NCI-H82 (cell line): ENCODE measurements at regions not wholly inside any gene's neighbourhood (a gene's known extent, or its start where the extent isn't known, plus 50 kb on each side); places are given as distances from the start of the nearest gene placed in this dataset.
A peak's percentile ranks its signal among the peaks of the same experiment; 100 is the strongest.

ENCODE experiments used
- DNase-seq: peaks from one replicate; lab custom pipeline; 2025; lab: John Stamatoyannopoulos, UW

DNA sequence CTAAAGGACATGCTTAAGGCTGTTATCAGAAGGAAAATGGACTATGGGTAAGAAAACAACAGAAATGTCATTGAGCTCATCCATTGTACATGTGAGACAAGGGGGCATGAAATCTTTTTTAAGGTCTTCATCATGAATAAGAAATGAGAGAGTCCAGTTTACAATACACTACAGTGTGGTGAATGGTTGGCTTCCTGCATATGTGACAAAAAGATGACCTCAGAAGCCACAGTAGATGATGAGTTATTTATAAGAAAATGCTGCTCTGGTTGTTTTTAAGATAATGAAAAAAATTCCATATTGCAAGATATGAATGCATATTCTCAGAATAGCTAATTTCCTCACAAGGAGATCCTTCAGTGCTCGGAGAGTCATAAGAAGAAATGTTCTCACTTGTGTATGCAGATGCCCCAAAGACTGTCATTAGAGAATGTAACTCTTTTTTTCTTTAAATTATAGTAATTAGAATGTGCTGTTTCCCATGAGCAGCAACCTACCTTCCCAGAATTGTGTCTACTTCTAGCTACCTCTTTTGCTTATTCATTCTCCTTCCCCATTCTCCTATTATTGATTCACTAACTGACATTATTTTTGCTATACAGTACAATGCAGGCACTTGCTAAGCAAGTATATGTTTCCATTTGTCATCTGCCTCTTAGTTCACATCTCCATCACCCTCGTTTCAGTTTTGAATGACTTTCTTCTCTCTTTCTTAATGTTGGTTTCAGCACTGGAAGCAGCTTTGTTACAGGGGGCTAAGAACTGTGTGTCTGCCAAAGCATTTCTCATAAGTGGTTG, 152.0 kb upstream of the PEX5L start:
- DNase-seq: no peak

DNA sequence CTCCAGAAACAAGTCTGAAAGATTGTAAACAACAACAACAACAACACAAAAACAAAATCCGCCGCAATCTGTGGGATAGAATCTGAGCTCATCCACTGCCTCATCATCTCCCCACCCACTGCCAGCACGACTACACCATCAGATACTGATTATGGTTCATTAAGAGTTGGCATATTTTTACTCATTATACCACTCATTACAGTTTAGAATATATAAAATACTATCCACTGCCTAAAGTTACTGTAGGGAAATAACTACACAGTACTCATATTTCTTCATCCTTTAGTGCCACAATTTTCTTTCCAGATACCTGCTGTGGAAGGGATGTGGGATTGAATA, 152.5 kb upstream of the PEX5L start:
- DNase-seq: no peak

DNA sequence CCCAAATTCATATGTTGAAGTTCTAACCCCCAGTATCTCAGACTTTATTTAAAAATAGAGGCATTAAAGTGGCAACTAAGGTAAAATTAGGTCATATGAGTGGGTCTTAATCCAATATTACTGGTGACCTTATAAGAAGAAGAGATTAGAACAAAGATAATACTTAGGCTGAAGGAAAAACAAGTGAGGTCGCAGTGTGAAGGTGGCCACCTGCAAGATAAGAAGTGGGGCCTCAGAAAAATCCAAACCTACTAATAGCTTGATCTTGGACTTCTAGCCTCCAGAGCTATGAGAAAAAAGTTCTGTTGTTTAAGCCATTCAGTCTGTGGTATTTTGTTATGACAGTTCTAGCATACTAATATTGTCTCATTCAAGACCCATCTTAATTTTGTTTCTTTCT, 159.9 kb upstream of the PEX5L start:
- peak; percentile 91 for DNase-seq

DNA sequence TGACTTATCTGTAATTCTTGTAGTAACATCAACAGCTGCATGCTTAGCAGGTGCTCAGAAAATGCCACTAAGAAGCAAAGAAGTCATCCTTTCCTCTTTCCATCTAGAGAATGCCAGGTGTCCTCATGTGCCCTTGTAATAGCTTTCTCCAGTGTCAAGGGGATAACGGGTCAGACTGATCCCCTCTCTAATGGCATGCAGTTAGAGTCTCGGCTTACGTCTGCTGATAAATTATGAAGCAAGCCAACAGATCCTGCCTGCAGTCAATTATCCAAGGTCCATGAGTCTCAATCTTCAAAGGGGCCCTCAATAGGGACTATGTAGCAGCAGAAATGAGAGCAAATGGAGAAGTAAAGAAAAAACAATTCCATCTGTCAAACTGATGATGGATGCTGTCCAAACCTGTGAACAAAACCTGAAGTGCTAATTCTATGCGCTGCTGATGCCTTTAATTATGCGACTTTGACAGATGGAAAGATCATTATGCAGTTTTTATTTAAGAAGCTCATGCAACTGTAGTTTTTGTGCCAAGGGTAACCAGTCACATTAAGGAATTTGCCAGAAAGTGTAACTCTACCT, 162.8 kb upstream of the PEX5L start:
- DNase-seq: peak; percentile 100

DNA sequence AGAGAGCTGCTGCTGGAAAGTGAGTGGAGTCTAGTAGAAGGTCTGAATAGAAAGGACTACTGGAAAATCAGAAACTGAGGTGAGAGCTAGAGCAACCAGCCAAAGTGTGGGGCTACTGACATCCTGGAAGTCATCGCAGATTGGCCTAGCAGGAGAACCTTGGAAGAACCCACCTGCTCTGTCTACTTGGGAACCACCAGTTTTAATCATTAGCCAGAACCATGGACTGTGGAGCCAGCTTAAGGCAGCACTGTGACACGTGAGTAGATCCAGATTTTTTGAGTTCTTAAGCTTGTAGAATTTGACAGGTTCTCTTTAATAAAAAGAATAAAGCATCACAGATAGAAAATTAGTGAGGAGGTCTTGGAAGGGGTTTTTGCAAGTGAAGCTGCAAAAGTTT, 179.1 kb upstream of the PEX5L start:
- no peak for DNase-seq

DNA sequence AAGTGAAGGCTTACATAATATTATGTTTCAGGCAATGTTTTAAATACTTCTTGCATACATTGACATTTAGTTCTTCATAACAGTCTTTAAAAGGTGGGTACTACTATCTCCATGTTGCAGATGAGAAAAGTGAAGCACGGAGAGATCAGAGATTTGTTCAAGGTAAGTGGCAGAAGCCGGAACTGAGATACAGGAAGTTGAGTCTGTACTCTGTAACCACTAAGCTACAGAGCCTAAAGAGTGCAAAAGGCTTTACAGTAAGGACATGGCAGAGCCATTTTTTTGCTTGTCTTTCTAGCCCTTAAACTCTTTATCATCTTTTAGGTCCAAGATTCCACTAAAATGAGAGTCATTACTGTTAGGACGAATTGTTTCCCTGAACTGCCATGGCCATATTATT, 186.5 kb upstream of the PEX5L start:
- no peak for DNase-seq

DNA sequence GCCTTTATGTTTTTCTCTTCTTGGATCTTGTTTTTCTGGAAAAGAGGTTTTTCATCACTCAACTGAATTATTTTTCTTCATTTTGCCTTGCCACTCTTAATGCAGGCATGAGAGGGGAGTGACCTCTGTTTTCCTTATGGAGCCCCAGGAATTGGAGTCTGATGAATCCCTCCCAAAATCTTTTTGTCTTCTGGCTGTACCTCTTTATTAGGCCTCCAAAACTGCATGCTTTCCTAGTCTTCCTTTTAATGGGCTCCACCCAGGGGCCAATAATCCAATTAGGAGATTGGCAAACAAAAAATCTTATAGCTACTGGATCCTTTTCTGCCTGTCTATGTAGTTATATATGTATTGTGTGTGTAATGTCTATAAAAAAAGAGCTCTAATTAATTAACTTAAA, 192.4 kb upstream of the PEX5L start:
- peak; percentile 48 for DNase-seq

DNA sequence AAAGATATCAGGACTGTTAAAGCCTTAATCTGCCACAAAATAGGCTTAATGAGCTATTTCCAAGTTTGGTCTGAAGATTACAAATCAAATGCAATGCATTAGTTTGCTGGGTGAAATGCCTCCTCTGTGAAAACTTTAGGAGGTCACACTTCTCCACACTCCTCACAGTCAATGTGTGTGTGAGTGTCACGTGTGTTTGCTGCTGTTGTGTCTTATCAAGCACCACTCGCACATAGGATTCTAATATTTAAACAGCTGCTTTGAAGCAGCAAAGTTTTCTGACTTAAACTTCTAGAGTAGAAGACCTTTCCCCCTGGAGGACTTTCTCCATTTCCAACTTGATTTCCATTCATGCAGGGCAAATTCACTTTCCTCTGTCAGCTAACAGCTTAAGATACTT, 203.2 kb upstream of the PEX5L start:
- DNase-seq: no peak

DNA sequence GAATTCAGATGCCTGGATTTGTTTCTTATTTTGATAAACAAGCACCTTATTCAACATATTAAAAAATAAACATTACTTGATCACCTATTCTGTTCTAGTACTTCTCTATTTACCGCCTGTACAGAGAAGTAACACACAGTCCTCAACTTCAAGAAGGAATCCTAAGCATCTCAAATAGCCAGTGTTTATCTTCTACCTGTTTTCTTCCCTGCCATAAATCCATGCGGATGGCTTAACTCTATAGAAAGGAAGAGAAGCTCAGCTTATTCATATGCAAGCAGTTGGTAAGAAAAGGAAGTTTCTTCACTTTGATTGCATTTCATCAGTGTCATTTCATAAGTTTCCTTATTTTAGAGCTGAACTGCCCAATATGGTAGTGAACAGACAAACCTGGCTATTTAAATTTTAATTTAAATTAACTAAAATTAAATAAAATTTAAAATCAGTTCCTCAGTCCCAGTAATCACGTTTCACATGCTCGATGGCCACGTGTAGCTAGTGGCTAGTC, 210.0 kb upstream of the PEX5L start:
- DNase-seq: no peak

DNA sequence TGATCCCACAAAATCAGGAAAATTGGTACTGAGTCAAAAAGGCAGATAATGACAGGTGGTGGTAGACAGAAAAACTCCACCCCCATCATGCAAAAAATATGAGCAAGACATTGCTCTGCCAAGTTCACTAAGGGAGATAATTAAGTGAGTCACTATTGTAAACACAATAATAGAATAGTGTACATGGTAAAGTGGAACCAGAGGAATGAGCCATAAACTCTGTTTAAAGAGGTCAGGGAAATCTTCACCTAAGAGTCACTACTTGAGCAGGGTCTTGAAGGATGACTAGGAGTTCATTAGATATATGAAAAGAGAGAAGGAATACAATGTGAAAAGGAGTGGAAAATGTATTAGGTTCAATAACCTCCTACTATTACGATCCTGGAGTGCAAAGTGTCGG, 213.4 kb upstream of the PEX5L start:
- no peak for DNase-seq

DNA sequence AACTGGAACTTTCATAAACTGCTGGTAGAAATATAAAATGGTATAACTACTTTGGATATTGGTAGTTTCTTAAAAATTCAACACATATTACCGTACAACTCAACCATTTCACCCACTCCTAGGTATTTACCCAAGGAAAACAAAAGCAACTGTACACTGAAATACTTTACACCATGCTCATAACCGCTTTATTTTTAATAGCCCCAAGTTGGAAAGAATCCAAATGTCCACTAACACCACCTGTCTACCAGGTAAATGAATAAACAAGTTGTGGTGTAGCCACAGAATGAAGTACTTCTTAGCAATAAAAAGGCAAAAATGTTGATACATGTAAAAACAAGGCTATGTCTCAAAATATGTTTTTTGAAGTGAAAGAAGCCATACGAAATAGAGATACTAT, 215.9 kb upstream of the PEX5L start:
- no peak for DNase-seq

DNA sequence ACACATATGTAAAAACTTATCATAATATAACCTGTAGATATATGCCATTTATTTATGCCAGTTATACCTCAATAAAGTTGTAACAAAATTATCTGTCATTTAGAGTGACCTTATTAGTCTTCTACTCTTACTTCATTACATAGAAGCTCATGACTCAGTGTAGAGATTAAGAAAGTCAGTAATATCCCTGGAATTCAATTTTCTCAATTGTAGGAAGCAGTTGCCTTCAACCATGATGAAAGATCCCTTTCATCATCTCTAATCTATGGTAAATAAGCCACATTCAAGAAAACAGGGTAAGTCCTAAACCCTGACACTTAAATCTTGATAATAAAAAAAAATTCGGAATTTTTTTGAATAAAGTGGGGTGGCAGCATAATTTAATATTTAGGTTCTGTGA, 216.5 kb upstream of the PEX5L start:
- no peak for DNase-seq

DNA sequence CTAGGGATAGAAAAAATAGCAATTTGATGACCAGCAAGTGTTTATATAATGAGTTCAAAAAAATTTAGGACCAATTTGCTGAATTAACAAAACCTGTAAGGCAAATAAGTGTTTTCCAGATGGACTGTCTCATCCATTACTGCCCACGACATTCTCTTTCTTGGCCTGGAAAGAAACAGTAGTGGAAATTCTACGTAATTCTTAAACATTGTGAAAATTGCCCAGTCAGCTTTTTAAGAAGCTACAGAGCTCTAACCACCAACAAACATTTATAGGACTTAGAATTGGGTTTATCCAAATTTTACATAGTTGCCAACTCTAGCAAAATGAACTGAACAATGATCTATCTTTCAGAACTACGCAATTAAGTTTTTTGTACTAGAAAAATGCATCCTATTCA, 227.7 kb upstream of the PEX5L start:
- no peak for DNase-seq

DNA sequence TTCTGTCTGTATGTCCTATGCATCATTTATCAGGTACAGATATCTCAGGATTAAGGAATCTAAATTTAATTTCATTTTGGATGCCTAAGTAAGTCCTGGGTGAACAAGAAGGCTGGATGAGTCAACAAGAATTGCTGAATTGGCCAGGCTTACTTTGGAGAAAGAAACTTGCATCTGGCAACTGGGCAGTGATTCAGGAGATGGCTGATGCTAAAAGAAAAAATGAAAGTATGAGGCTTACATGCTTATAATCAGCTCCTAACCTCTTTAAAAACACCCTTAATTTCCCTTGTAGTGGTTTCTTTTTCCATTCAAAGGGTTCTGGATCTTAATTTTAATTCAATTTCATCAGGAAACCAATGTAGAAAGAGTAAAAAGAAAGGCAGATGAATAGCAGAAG, 228.8 kb upstream of the PEX5L start:
- no peak for DNase-seq

DNA sequence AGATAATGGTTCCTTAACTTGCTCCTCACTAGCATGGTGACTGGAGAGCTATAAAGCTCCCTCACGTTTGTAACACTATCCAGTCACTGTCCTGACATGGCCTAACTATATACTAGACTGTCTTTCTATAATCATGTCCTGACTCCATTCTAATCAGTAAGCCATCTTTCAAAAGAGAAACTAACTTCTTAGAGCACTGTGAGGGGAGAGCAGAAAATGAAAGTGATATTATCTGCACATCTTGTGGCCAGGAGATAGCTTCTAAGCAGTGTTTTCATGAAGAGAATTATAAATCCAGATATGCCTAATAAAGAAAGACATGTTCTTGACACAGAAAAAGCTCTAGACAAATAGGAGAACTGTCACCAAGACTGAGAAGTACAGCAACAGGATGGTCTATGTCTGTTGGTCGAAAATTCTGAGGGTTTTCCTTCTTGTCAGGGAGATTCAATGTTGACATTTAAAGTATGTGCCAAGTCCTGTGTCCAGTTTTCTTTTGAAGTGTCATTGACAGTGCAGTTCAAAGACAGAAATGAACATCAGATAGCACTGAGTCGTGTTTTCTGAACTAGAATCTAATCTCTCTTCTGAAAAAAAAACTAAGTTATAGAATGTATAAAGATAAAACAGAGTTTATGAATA, 230.6 kb upstream of the PEX5L start:
- DNase-seq: no peak

DNA sequence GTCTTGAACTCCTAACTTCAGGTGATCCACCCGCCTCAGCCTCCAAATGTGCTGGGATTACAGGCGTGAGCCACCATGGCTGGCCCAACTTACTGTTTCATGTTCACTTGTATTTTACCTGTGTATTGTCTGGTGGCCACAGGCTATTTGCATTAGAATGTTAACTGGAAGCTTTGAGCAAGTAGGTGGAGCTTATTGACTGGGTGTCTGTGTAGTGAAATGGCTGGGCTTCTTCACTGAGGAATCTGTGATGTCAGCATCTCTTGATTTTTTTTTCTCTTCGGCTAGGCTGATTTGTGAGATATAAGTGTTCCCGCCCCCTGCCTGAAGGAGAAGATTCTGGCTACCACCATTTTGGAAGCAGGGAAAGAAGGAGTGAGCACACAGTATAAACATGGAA, 237.8 kb upstream of the PEX5L start:
- DNase-seq: no peak

DNA sequence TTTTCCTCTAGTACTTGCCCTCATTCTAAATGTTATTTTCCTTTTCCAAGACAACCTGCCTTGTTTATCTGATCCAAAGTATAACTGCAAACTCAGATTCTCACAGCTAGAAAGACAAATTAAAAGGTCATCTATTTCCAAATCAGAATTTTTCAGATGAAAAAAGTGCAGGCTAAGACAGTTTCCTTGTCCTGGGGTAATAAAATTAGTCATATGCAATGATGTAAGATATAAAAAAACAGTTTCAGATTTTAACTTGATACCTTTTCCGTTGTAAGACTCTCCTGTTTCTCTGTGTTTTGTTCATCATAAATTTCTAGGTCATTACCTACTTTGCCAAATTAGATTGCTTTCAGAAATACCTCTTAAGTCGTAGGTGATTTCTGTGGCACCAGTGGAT, 238.4 kb upstream of the PEX5L start:
- DNase-seq: no peak

DNA sequence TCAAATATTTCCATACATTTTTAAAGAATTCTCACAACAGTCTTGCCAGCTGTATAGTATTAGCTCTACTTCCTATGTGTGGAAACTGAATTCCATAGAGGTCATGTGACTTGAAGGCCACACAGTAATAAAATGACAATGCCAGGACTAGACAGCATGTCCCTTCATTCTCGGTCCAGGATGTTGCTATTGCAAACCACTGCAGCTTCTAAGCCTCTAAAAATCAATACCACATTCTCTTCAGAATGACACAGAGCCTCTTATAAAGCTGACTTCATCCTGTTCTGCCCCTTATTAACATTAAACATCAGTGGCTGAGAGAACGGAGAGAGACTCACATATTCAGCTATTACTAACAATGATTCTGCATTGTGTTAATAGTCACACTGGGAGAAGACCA, 240.3 kb upstream of the PEX5L start:
- DNase-seq: no peak

DNA sequence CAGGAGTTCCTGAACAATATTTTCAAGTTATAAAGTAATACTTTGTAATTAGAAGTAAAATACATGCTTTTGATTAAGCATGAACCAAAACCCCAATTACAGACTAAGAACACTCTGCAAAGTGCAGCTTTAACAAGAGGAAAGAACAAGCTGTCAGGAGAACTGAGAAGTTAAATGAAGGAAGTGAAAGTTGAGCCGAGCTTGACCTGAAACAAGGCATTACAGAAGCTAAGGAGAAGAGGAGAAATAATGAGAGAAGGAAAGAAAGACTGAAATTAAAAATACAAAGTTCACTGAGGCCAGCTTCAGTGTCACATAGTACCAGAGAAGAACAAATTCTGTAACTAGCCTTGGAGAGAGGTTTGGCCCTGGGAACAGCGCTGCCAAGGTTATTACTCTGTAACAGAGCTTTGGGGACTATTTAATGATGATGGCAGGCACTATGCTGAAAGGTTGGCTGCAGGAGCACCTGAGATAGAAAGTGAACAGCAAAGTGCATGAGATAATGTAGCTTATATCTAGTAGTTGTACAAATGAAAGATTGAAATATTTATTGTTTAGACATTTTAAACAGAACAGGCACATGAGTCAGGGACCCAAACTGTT, 241.9 kb upstream of the PEX5L start:
- DNase-seq: no peak

DNA sequence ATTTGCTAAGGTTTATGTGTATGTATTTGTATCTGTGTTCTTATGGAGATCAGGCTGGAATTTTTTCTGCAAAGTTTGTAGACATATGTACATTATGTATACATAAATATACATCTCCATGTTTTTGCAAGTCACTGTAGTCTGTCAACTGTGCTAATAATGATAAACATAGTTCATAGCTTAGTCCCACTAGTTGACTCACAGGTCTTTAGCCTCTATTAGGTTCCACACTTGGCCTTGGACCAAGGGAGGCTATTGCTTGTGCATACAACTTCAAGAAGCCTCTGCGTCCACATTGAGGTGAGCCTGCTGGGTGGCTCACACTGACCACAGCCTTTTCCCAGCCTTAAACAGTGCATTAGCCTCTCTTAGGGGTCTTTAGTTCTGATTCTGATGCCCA, 243.8 kb upstream of the PEX5L start:
- no peak for DNase-seq

DNA sequence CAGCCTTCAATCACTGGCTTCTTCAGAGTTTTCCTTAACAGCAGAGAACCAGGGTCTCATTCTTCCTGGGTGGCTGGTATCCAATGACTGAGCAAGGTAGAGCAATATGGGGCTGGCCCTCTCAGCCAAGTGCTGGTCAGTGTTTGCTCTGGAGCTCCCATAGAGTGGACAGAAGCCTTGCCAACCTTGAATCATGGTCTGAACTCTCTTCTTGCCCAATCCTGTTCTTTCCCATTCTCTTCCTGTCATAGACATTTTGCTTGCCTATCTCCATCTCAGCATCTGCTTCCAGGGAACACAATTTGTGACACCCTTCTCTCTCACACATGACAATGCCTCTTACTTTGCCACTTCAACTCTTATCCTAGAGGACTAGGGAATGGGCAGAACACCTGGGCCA, 245.6 kb upstream of the PEX5L start:
- no peak for DNase-seq

DNA sequence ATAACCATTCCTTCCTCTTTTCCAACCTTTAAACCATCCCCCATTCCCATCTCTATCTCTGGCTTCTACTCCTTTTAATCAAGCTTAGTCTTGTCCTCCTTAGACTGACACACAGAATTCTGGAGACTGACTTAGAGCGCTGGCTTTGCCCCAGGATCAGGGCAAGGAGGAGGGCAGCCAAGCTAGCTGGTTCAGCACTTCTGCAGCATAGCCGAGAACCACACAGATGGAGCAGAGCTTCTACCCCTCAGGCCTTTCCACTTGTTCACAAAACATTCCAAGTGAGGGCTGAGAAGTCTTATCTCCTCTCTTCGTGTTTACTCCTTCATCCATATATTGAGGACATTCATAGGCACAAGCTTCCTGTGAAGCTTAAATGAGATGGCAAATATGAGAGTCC, 246.5 kb upstream of the PEX5L start:
- DNase-seq: no peak
